LNCAP (cell line): ENCODE measurements at regions not wholly inside any gene's neighbourhood (a gene's known extent, or its start where the extent isn't known, plus 50 kb on each side); places are given as distances from the start of the nearest gene placed in this dataset.

Experiments
- CTCF ChIP-seq: fragments of 450-650 bp; IDR thresholded peaks from 2 replicates; pipeline ENCODE4 v1.5.1; 2017; ENCODE audit warnings: mild to moderate bottlenecking

GRCh38 chrX:120768254-120768653, 107.4 kb downstream of the CT47B1 start:
- TF ChIP-seq CTCF, result no peak

- no peak for TF ChIP-seq CTCF
These were observed 112.4 kb downstream of the CT47B1 start for GRCh38 chrX:120763269-120763668.

GRCh38 chrX:120761810-120762209, 113.9 kb downstream of the CT47B1 start:
- TF ChIP-seq CTCF, result no peak

- no peak for TF ChIP-seq CTCF
These were observed 116.0 kb downstream of the CT47B1 start for GRCh38 chrX:120759685-120760084.

- no peak for TF ChIP-seq CTCF
These were observed 120.4 kb downstream of the CT47B1 start for GRCh38 chrX:120755066-120755846.

- TF ChIP-seq CTCF, result no peak
These were observed 122.0 kb downstream of the CT47B1 start for GRCh38 chrX:120753413-120754251.

GRCh38 chrX:120752431-120753082, 122.7 kb upstream of the C1GALT1C1 start:
- TF ChIP-seq CTCF, result no peak
